Caco-2 (cell line): ENCODE measurements at regions not wholly inside any gene's neighbourhood (a gene's known extent, or its start where the extent isn't known, plus 50 kb on each side); places are given as distances from the start of the nearest gene placed in this dataset.

ENCODE experiments used
- BruUV-seq: library from RNA; stranded (reverse); fragments of 400-500 nt; replicated peaks from 2 replicates; lab custom pipeline; 2021; lab: Mats Ljungman, UMichigan
- CTCF ChIA-PET: fragments of 300-600 bp; sonication (Branson Sonifier 250); formaldehyde crosslinking; loops from one replicate; lab custom pipeline; 2022; ENCODE audit warnings: antibody characterized with exemption; lab: Charles Lee
- POLR2A ChIA-PET: fragments of 300-600 bp; sonication (Branson Sonifier 250); formaldehyde crosslinking; loops from one replicate; lab custom pipeline; 2022; ENCODE audit warnings: antibody characterized with exemption; lab: Charles Lee
- DNase-seq, 2 experiments: peaks; one replicate each; pipeline versions ENCODE4 v3.0.0 to v3.0.0-alpha.2; 2020 to 2022
- H3K27me3 ChIP-seq: replicated peaks from 2 replicates; pipeline ENCODE4 v1.6.0; 2011; ENCODE audit warnings: low read length; ENCODE audit not compliant: control insufficient read depth, insufficient read depth
- H3K36me3 ChIP-seq: 2 replicates; pipeline ENCODE4 v1.5.1; 2011; ENCODE audit warnings: low read length; ENCODE audit not compliant: control insufficient read depth, insufficient read depth
- H3K4me1 ChIP-seq: fragments of 250-450 bp; sonication (Bioruptor Pico); 2 replicates; pipeline ENCODE4 v1.5.1; 2020; ENCODE audit warnings: mild to moderate bottlenecking
- H3K4me3 ChIP-seq: 2 replicates; pipeline ENCODE4 v1.5.1; 2011; ENCODE audit warnings: low read depth, mild to moderate bottlenecking, control low read depth, low read length
- H3K9me3 ChIP-seq: fragments of 250-450 bp; sonication (Bioruptor Pico); 2 replicates; pipeline ENCODE4 v1.5.1; 2020; ENCODE audit warnings: mild to moderate bottlenecking, moderate library complexity
- H3K27ac Mint-ChIP-seq: one replicate; pipeline ENCODE4 v1.8.0; 2022; ENCODE audit warnings: mixed read lengths; ENCODE audit not compliant: unreplicated experiment
- H3K27me3 Mint-ChIP-seq: one replicate; pipeline ENCODE4 v1.8.0; 2022; ENCODE audit warnings: mixed read lengths; ENCODE audit not compliant: insufficient read depth, unreplicated experiment
- H3K36me3 Mint-ChIP-seq: one replicate; pipeline ENCODE4 v1.8.0; 2022; ENCODE audit warnings: mild to moderate bottlenecking, mixed read lengths; ENCODE audit not compliant: insufficient read depth, unreplicated experiment
- H3K4me1 Mint-ChIP-seq: one replicate; pipeline ENCODE4 v1.8.0; 2022; ENCODE audit warnings: low read depth, mixed read lengths; ENCODE audit not compliant: unreplicated experiment
- H3K4me3 Mint-ChIP-seq: one replicate; pipeline ENCODE4 v1.8.0; 2022; ENCODE audit warnings: mild to moderate bottlenecking, moderate library complexity, mixed read lengths; ENCODE audit not compliant: unreplicated experiment
- H3K9me3 Mint-ChIP-seq: one replicate; pipeline ENCODE4 v1.8.0; 2022; ENCODE audit warnings: mixed read lengths; ENCODE audit not compliant: unreplicated experiment
- intact Hi-C: fragments of 100-400 bp; cut with micrococcal nuclease; formaldehyde crosslinking; loops from one replicate; pipeline ENCODE4 v1.10.0; 2022; ENCODE audit not compliant: unreplicated experiment
- TF ChIP-seq, protein P1 (sequence below), 2 experiments: fragments of 200-600 bp in 1 of 2; IDR thresholded peaks; 1 replicate in 1 of 2; 2 replicates in 1 of 2; pipeline versions ENCODE4 v1.5.1 to v1.8.0; 2011 to 2022; ENCODE audit warnings: antibody characterized with exemption in 1 of 2, control low read depth in 1 of 2, inconsistent platforms in 1 of 2, low read depth in 1 of 2, low read length in 1 of 2, mild to moderate bottlenecking in 1 of 2, moderate library complexity in 1 of 2; ENCODE audit not compliant: insufficient read depth in 1 of 2, severe bottlenecking in 1 of 2, unreplicated experiment in 1 of 2

- peaks cover 21% of the 10 kb centered on the region for H3K27me3 Mint-ChIP-seq
- no peaks in the 10 kb centered on the region for H3K4me1 Mint-ChIP-seq
- BruUV-seq, result no TSS peak
Measured at GRCh38 chr6:125524356-125524755, 222.6 kb upstream of the HDDC2 start.

DNA sequence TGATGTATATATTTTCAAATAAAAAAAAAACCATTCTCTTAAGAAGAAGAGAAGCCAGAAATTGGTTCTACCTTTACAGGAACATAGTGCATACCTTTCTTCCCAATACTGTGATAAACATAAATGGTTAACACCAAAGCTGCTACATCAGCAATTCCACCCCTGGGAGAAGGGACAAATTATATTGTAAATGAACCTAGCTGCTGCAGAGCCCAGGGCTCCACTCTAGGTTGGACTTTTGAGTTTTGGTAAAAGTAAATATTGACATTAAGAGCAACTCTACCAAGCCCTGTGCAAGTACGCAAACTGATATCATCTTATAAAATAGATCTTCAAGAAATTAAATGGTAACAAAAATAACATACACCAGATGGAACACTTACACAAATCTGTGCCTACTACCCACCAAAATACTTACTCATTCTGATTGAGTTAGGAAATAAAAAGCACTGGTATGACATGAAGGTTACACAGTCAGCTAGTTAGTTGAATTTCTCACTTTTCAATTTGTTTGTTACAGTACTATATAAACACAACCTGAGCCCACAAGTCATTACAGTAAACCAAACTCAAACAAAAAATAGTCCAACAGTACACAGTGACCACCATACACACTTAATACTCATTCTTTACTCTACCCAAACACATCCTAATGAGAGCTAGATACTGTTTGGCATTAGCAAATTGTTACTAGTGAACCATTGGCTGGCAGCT, 223.3 kb upstream of the HEY2 start:
- BruUV-seq, result no TSS peak
- H3K9me3 ChIP-seq, result no peaks in the 10 kb centered on the region
- H3K36me3 ChIP-seq, result no peaks in the 10 kb centered on the region
- Mint-ChIP-seq H3K4me3 (no peak overlapping the region), H3K4me1 (no peaks in the 10 kb centered on the region), H3K36me3 (no peaks in the 10 kb centered on the region), H3K9me3 (no peaks in the 10 kb centered on the region), H3K27ac (no peak overlapping the region), H3K27me3 (peaks cover 21% of the 10 kb centered on the region)
- CTCF ChIA-PET, result no interaction called here
- no peaks in the 10 kb centered on the region; the same call in 1 of the 2 replicates for H3K27me3 ChIP-seq
- POLR2A ChIA-PET, result no interaction called here
- H3K4me1 ChIP-seq, result no peaks in the 10 kb centered on the region
- intact Hi-C loops, result no loop called here
- TF ChIP-seq, protein P1, sequence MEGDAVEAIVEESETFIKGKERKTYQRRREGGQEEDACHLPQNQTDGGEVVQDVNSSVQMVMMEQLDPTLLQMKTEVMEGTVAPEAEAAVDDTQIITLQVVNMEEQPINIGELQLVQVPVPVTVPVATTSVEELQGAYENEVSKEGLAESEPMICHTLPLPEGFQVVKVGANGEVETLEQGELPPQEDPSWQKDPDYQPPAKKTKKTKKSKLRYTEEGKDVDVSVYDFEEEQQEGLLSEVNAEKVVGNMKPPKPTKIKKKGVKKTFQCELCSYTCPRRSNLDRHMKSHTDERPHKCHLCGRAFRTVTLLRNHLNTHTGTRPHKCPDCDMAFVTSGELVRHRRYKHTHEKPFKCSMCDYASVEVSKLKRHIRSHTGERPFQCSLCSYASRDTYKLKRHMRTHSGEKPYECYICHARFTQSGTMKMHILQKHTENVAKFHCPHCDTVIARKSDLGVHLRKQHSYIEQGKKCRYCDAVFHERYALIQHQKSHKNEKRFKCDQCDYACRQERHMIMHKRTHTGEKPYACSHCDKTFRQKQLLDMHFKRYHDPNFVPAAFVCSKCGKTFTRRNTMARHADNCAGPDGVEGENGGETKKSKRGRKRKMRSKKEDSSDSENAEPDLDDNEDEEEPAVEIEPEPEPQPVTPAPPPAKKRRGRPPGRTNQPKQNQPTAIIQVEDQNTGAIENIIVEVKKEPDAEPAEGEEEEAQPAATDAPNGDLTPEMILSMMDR (IDR thresholded peaks at IDR 0.05; ENCODE audit: insufficient read depth in 1 of 2, low read depth in 1 of 2, low read length in 1 of 2, severe bottlenecking in 1 of 2, unreplicated experiment in 1 of 2), result no peak
- H3K4me3 ChIP-seq, result no peak overlapping the region
- DNase-seq, result no peak

More at GRCh38 chr6:125524356-125524755, 222.6 kb upstream of the HDDC2 start:
- Mint-ChIP-seq H3K36me3 (no peaks in the 10 kb centered on the region), H3K27ac (no peak overlapping the region), H3K4me3 (no peak overlapping the region), H3K9me3 (no peaks in the 10 kb centered on the region)
- H3K36me3 ChIP-seq, result no peaks in the 10 kb centered on the region
- ChIA-PET CTCF (no interaction called here), POLR2A (no interaction called here)
- DNase-seq, result no peak
- no peak overlapping the region for H3K4me3 ChIP-seq
- no peaks in the 10 kb centered on the region for H3K9me3 ChIP-seq
- no peaks in the 10 kb centered on the region for H3K4me1 ChIP-seq
- TF ChIP-seq, protein P1 (IDR thresholded peaks at IDR 0.05; ENCODE audit: insufficient read depth in 1 of 2, low read depth in 1 of 2, low read length in 1 of 2, severe bottlenecking in 1 of 2, unreplicated experiment in 1 of 2), result no peak
- intact Hi-C loops, result no loop called here
- H3K27me3 ChIP-seq, result no peaks in the 10 kb centered on the region

- TF ChIP-seq, protein P1 (IDR thresholded peaks at IDR 0.05; ENCODE audit: insufficient read depth in 1 of 2, low read depth in 1 of 2, low read length in 1 of 2, severe bottlenecking in 1 of 2, unreplicated experiment in 1 of 2), result no peak
- Histone ChIP-seq H3K4me1 (no peaks in the 10 kb centered on the region), H3K36me3 (no peaks in the 10 kb centered on the region), H3K9me3 (no peaks in the 10 kb centered on the region), H3K4me3 (no peak overlapping the region), H3K27me3 (no peaks in the 10 kb centered on the region; the same call in 1 of the 2 replicates)
- no peak overlapping the region for H3K27ac Mint-ChIP-seq
- H3K27me3 Mint-ChIP-seq, result peaks cover 26% of the 10 kb centered on the region
- POLR2A ChIA-PET, result no interaction called here
- intact Hi-C loops, result no loop called here
- H3K36me3 Mint-ChIP-seq, result no peaks in the 10 kb centered on the region
- H3K4me3 Mint-ChIP-seq, result no peak overlapping the region
- CTCF ChIA-PET, result no interaction called here
- H3K9me3 Mint-ChIP-seq, result no peaks in the 10 kb centered on the region
- BruUV-seq, result no TSS peak
- no peak for DNase-seq
- no peaks in the 10 kb centered on the region for H3K4me1 Mint-ChIP-seq
Measured at GRCh38 chr6:125528621-125529041, 220.8 kb upstream of the HEY2 start.
